ENCODE measurements at regions not wholly inside any gene's neighbourhood (a gene's known extent, or its start where the extent isn't known, plus 50 kb on each side); places are given as distances from the start of the nearest gene placed in this dataset.

GRCh38 chr16:86175816-86176215, 276.9 kb downstream of the IRF8 start:
- in situ Hi-C loops (cut with HindIII; ENCODE audit: low pct_unique_long_range_greater_than_20kb, low sequenced_read_pairs) = no loop called here
- TF ChIP-seq JUND (IDR thresholded peaks at IDR 0.05; ENCODE audit: low read depth) = no peak
- DNase-seq (ENCODE audit: low read depth in 1 of 2, low spot score in 1 of 2) = no peak

- TF ChIP-seq JUND (IDR thresholded peaks at IDR 0.05; ENCODE audit: low read depth) = no peak
- no peak for DNase-seq (ENCODE audit: low read depth in 1 of 2, low spot score in 1 of 2)
- in situ Hi-C loops (cut with HindIII; ENCODE audit: low pct_unique_long_range_greater_than_20kb, low sequenced_read_pairs) = no loop called here
Observed at GRCh38 chr16:86176462-86176861, 277.5 kb downstream of the IRF8 start.

GRCh38 chr16:86180244-86180643, 281.3 kb downstream of the IRF8 start:
- no peak for TF ChIP-seq JUND (IDR thresholded peaks at IDR 0.05; ENCODE audit: low read depth)
- DNase-seq (ENCODE audit: low read depth in 1 of 2, low spot score in 1 of 2) = no peak
- in situ Hi-C loops (cut with HindIII; ENCODE audit: low pct_unique_long_range_greater_than_20kb, low sequenced_read_pairs) = no loop called here

DNA sequence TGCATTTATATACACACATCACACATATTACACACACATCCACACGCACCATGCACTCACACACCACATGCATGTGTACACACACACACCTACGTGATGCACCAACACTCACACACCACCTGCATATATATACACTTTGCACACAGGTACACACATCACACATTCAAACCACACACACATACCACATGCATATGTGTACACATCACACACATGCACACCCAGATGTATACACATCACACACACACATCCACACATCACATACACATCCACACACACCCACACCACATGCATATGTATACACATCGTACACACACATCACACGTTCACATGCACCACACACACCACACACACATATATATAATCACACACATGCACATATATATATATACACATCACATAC, 281.8 kb downstream of the IRF8 start:
- in situ Hi-C loops (cut with HindIII; ENCODE audit: low pct_unique_long_range_greater_than_20kb, low sequenced_read_pairs) = no loop called here
- TF ChIP-seq JUND (IDR thresholded peaks at IDR 0.05; ENCODE audit: low read depth) = no peak
- DNase-seq (ENCODE audit: low read depth in 1 of 2, low spot score in 1 of 2) = no peak

DNA sequence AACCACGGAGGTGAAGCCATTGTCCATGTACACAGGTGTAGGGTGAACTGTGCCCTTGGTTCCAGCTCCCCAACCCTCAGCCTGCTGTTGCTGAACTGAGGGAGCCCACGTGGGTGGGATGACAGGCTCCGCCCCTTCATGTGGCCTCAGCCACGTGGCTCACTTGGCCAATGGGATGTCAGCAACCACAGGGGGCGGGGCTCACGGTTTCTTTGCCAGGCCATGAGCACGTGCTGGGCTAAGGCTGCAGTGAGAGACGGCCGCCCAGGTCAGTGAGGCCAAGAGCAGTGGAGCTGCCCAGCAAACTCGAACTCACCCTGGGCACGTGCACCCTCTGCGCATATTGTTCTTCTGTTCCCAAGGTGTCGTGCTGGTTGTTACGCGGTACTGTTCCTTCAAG, 282.6 kb downstream of the IRF8 start:
- no peak for DNase-seq (ENCODE audit: low read depth in 1 of 2, low spot score in 1 of 2)
- in situ Hi-C loops (cut with HindIII; ENCODE audit: low pct_unique_long_range_greater_than_20kb, low sequenced_read_pairs) = no loop called here
- no peak for TF ChIP-seq JUND (IDR thresholded peaks at IDR 0.05; ENCODE audit: low read depth)

GRCh38 chr16:86184185-86184584, 285.2 kb downstream of the IRF8 start:
- TF ChIP-seq JUND (IDR thresholded peaks at IDR 0.05; ENCODE audit: low read depth) = no peak
- in situ Hi-C loops (cut with HindIII; ENCODE audit: low pct_unique_long_range_greater_than_20kb, low sequenced_read_pairs) = no loop called here
- DNase-seq (ENCODE audit: low read depth in 1 of 2, low spot score in 1 of 2) = no peak

DNA sequence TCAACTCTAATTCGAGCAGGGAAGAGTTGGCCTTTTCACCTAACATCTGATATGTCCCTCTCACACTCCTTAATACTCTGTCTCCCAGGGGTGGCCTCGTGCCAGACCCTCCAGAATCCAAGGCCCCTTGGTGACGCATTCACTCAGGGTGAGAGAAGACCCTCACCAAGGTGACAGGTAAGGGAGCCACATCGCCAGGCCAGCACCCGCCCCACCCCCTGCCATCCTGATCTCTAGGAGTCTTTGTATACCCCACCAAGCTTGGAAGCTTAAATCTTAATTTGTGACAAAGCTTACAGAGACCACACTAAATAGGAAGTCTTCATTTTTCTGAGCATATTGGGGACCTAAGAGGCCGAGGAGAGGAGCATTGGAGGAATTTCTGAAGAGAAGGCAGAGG, 286.1 kb downstream of the IRF8 start:
- TF ChIP-seq JUND (IDR thresholded peaks at IDR 0.05; ENCODE audit: low read depth) = no peak
- in situ Hi-C loops (cut with HindIII; ENCODE audit: low pct_unique_long_range_greater_than_20kb, low sequenced_read_pairs) = no loop called here
- DNase-seq (ENCODE audit: low read depth in 1 of 2, low spot score in 1 of 2) = no peak

GRCh38 chr16:86186313-86186712, 287.4 kb downstream of the IRF8 start:
- in situ Hi-C loops (cut with HindIII; ENCODE audit: low pct_unique_long_range_greater_than_20kb, low sequenced_read_pairs) = no loop called here
- TF ChIP-seq JUND (IDR thresholded peaks at IDR 0.05; ENCODE audit: low read depth) = no peak
- DNase-seq (ENCODE audit: low read depth in 1 of 2, low spot score in 1 of 2) = no peak

DNA sequence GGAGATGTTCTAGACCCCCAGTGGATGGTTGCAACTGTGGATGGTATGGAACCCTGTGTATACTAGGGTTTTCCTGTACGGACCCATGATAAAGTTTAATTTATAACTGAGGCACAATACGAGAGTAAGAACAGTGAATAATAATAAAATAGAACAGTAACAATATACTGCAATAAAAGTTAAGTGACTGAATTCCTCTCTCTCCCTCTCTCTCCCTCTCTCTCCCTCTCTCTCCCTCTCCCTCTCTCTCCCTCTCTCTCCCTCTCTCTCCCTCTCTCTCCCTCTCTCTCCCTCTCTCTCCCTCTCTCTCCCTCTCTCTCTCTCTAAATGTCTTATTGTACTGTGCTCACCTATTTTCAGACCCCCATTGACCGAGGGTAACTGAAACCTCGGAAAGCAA, 291.0 kb downstream of the IRF8 start:
- no peak for TF ChIP-seq JUND (IDR thresholded peaks at IDR 0.05; ENCODE audit: low read depth)
- DNase-seq (ENCODE audit: low read depth in 1 of 2, low spot score in 1 of 2) = no peak
- in situ Hi-C loops (cut with HindIII; ENCODE audit: low pct_unique_long_range_greater_than_20kb, low sequenced_read_pairs) = no loop called here

DNA sequence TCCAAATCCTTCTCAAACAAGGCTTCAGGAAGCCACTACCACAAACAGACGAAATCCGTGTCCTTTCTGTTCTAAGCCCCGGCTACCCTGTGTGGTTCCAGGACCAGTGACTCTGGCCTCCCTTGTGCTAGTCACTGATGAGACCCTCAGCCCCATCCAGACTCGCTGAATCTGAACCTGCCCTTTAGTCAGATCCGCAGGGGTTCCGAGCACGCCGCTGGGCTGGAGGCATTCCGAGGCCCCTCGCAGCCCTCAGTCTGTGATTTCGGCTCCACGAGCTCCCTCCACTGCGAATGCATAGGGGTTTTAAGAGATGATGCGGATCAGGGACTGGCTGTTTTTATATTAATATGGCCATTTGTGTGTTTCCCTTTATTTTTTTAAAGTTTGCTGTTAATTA, 292.7 kb downstream of the IRF8 start:
- no peak for DNase-seq (ENCODE audit: low read depth in 1 of 2, low spot score in 1 of 2)
- no peak for TF ChIP-seq JUND (IDR thresholded peaks at IDR 0.05; ENCODE audit: low read depth)
- in situ Hi-C loops (cut with HindIII; ENCODE audit: low pct_unique_long_range_greater_than_20kb, low sequenced_read_pairs) = no loop called here

DNA sequence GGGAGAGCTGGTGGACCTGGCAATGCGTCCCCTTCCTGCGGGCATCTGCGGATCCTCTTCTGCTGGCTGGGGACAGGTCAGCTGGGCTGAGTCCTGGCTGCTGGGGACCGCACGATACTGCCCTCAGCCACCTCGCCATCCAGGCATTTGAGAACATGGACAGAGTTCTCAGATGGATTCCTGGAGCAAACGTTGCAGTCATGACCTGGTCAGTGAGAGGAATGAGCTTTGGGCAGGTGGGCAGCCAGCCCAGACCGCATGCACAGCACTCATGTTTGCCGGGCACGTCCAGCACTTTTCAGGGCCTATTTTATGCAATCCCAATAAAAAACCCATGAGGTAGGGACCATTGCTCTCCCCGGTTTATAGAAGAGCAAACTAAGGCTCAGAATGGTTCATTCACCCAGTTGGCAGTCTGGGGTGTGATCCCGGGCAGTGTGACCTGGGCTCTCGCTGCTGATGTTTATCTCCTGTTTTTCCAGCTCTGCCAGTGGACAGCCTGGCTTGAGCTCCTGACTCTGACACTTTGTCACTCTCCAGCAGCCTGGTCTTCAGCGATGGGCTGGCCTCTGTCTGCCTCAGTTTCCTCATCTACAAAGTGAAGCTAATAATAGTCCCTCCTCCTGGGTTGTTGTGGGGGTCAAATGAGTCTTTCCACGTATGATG, 294.7 kb downstream of the IRF8 start:
- TF ChIP-seq JUND (IDR thresholded peaks at IDR 0.05; ENCODE audit: low read depth) = peak; percentile 74; the same call in 1 of the 2 replicates
- in situ Hi-C loops (cut with HindIII; ENCODE audit: low pct_unique_long_range_greater_than_20kb, low sequenced_read_pairs) = no loop called here
- DNase-seq (ENCODE audit: low read depth in 1 of 2, low spot score in 1 of 2) = peak; percentile 66 to 97

DNA sequence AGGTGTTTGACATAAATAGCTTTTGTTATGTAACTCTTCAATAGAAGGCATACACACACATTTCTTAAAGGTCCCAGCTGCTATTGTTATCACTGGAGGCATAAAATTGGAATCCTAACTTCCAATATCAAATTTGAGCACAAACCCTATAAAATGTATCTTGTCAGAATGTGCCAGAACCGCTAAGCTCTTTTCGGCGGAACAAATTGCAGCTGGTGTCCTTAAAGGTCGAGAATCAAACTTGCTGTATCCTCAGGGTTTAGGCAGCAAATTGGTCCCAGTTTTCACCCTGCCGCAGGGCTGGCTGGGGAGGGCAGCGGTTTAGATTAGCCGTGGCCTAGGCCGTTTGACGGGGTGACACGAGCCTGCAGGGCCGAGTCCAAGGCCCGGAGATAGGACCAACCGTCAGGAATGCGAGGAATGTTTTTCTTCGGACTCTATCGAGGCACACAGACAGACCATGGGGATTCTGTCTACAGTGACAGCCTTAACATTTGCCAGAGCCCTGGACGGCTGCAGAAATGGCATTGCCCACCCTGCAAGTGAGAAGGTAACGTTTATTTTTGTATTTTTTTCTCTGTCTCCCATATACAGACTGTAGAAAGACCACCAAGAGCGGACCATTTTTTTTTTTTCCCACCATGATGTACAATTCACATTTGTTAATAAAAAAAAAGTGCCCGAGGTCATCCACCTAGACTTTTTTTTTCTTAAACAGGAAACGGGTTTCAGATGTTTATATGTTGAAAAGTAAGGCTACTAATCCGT, 297.1 kb downstream of the IRF8 start:
- TF ChIP-seq JUND (IDR thresholded peaks at IDR 0.05; ENCODE audit: low read depth) = no peak
- in situ Hi-C loops (cut with HindIII; ENCODE audit: low pct_unique_long_range_greater_than_20kb, low sequenced_read_pairs) = no loop called here
- no peak for DNase-seq (ENCODE audit: low read depth in 1 of 2, low spot score in 1 of 2)

DNA sequence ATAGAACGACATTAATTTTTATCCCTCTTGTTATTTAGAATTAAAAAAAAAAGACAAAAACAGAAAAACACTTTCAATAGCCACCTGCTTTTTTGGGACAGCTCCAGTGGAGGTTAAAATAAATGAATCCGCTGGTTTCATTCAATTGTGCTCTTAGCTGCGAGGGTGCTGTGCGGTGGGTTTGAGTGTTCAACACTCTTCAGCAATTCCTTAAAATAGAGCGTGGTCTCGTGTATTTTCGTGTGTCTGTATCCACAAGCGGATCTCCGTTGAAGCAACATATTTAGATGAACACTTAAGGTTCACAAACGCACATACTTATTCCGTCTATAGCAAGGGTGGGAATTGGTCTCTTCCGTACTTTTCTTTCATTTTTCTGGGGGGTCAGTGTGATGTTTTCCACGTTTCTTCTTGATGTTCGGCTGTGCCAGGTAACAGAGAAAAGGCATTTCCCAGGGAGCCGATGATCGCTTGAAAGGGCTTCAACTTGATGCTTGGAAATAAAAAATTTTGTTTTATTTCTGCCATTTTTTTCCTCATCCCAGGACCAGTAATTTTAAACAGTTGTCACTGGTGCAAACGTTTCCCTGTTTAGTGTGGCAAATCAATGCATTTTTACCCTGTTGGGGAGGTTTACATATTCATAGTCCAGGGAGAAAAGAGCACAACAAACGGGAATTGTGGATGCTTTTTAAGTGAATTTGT, 297.9 kb downstream of the IRF8 start:
- in situ Hi-C loops (cut with HindIII; ENCODE audit: low pct_unique_long_range_greater_than_20kb, low sequenced_read_pairs) = no loop called here
- DNase-seq (ENCODE audit: low read depth in 1 of 2, low spot score in 1 of 2) = no peak
- TF ChIP-seq JUND (IDR thresholded peaks at IDR 0.05; ENCODE audit: low read depth) = no peak
